ENCODE measurements at regions not wholly inside any gene's neighbourhood (a gene's known extent, or its start where the extent isn't known, plus 50 kb on each side); places are given as distances from the start of the nearest gene placed in this dataset.

Small RNA genes lying in the stretch of these regions (small RNA-seq; reads per million reads assigned to genes)
- gene RF00019, result 0 reads per million in 6 experiments
- gene RF00571, result 0 reads per million in 6 experiments
- 0 to 2.1 (median 0.08) reads per million in 6 experiments for gene RNA5SP208
- 0 reads per million in 6 experiments for gene RNU6-280P
- 0 to 0.26 (median 0) reads per million in 6 experiments for gene RNU7-66P

All from A549 (cell line).